GM18873 (cell line): ENCODE measurements at regions not wholly inside any gene's neighbourhood (a gene's known extent, or its start where the extent isn't known, plus 50 kb on each side); places are given as distances from the start of the nearest gene placed in this dataset.

Source experiments
- ATAC-seq: cut with Tn5 transposase; IDR thresholded peaks from one replicate; pipeline ENCODE4 v1.9.1; 2021; ENCODE audit warnings: mild to moderate bottlenecking, moderate library complexity, moderate number of reproducible peaks; ENCODE audit not compliant: unreplicated experiment, low FRiP score

DNA sequence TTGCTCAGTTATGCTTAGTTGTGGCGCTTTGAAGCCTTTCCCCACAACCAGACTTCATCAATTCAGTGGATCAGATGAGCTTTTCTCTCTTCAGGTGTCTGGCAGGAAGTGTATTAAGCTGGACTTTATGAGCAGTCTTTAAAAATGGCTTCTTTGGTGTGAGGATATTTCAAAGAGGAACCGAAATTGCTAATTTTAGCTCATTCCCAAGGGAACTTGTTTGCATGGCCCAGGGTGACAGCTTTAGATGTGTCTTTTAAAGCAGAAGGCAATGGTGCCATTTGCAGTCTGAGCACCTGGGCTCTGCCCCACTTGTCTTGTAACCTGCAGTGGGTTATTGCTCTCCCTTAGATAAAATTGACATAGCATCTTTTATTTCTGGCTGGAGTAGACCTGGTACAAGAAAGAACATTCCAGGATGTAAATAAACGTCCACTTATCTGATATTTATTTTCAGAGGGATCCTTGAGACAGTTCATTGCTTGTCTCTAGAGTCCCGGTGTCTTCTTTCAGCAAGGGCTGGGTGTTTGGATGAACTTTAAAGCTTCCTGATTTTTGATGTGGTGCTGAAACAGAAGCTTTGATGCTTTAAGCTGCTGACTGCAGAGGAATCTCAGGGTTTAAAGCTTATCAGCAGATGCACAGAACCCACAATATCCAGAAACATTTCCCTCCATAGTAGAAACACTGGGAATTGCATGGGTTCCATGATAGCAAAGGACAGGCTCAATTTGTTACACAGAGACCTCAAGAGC is 241.7 kb downstream of the ADGRL2 start:
- no peak for ATAC-seq
